ENCODE measurements at regions not wholly inside any gene's neighbourhood (a gene's known extent, or its start where the extent isn't known, plus 50 kb on each side); places are given as distances from the start of the nearest gene placed in this dataset.

GRCh38 chr1:232225336-232226131 is 404.4 kb downstream of the SIPA1L2 start:
- DNase-seq: no peak

- DNase-seq: no peak
Measured at GRCh38 chr1:232223887-232224286, 406.0 kb downstream of the SIPA1L2 start.

GRCh38 chr1:232223183-232223708 is 406.7 kb downstream of the SIPA1L2 start:
- no peak for DNase-seq

- no peak for DNase-seq
Measured at GRCh38 chr1:232222614-232223013, 407.3 kb downstream of the SIPA1L2 start.

- DNase-seq: no peak
Measured at GRCh38 chr1:232221802-232222499, 408.0 kb downstream of the SIPA1L2 start.

- DNase-seq: no peak
Measured at GRCh38 chr1:232218955-232219865, 410.7 kb downstream of the SIPA1L2 start.

- no peak for DNase-seq
Measured at GRCh38 chr1:232213928-232214327, 416.0 kb downstream of the SIPA1L2 start.

- no peak for DNase-seq
Measured at GRCh38 chr1:232212253-232212652, 417.7 kb downstream of the SIPA1L2 start.

- DNase-seq: peak in 1 of 2 donors; percentile 16
Measured at GRCh38 chr1:232211149-232211548, 418.8 kb downstream of the SIPA1L2 start.

- no peak for DNase-seq
Measured at GRCh38 chr1:232209357-232209756, 420.6 kb downstream of the SIPA1L2 start.

- no peak for DNase-seq
Measured at GRCh38 chr1:232207073-232207866, 422.7 kb downstream of the SIPA1L2 start.

GRCh38 chr1:232204269-232204668 is 425.7 kb downstream of the SIPA1L2 start:
- no peak for DNase-seq

- DNase-seq: no peak
Measured at GRCh38 chr1:232201024-232201423, 428.9 kb downstream of the SIPA1L2 start.

GRCh38 chr1:232196042-232196441 is 433.9 kb downstream of the SIPA1L2 start:
- no peak for DNase-seq

- DNase-seq: no peak
Measured at GRCh38 chr1:232194424-232194823, 435.5 kb downstream of the SIPA1L2 start.

- DNase-seq: no peak
Measured at GRCh38 chr1:232193451-232193783, 436.5 kb downstream of the SIPA1L2 start.

GRCh38 chr1:232192781-232193450 is 437.0 kb downstream of the SIPA1L2 start:
- no peak for DNase-seq

- no peak for DNase-seq
Measured at GRCh38 chr1:232191560-232191959, 438.4 kb downstream of the SIPA1L2 start.

- DNase-seq: no peak
Measured at GRCh38 chr1:232188318-232188717, 441.6 kb downstream of the SIPA1L2 start.

GRCh38 chr1:232186931-232187330 is 443.0 kb downstream of the SIPA1L2 start:
- DNase-seq: no peak
